Muscle of leg (tissue), 3 donors: ENCODE measurements at regions not wholly inside any gene's neighbourhood (a gene's known extent, or its start where the extent isn't known, plus 50 kb on each side); places are given as distances from the start of the nearest gene placed in this dataset.

ENCODE experiments used
- DNase-seq: peaks from one replicate; pipeline ENCODE4 v3.0.0; 2013
- H3K27ac ChIP-seq: one replicate; pipeline ENCODE4 v1.5.1; 2013; ENCODE audit warnings: mild to moderate bottlenecking, low read length, control low read depth
- H3K27me3 ChIP-seq: one replicate; pipeline ENCODE4 v1.6.1; 2013; ENCODE audit warnings: low read length; ENCODE audit not compliant: control insufficient read depth, insufficient read depth
- H3K36me3 ChIP-seq: one replicate; pipeline ENCODE4 v1.6.1; 2013; ENCODE audit warnings: low read length; ENCODE audit not compliant: control insufficient read depth, insufficient read depth
- H3K4me1 ChIP-seq: one replicate; pipeline ENCODE4 v1.6.1; 2013; ENCODE audit warnings: low read length; ENCODE audit not compliant: control insufficient read depth, insufficient read depth
- H3K4me3 ChIP-seq: one replicate; pipeline ENCODE4 v1.5.1; 2013; ENCODE audit warnings: low read length, control low read depth
- H3K9me3 ChIP-seq: replicated peaks from 2 replicates; pipeline ENCODE4 v1.6.1; 2013; ENCODE audit warnings: low read depth, low read length; ENCODE audit not compliant: control insufficient read depth
- WGBS: methylation state at CpG from one replicate; pipeline ENCODE4 v1.1.5; 2013; ENCODE audit warnings: missing lambda C conversion rate; ENCODE audit not compliant: insufficient coverage; 5-methylcytosine and 5-hydroxymethylcytosine counted together

DNA sequence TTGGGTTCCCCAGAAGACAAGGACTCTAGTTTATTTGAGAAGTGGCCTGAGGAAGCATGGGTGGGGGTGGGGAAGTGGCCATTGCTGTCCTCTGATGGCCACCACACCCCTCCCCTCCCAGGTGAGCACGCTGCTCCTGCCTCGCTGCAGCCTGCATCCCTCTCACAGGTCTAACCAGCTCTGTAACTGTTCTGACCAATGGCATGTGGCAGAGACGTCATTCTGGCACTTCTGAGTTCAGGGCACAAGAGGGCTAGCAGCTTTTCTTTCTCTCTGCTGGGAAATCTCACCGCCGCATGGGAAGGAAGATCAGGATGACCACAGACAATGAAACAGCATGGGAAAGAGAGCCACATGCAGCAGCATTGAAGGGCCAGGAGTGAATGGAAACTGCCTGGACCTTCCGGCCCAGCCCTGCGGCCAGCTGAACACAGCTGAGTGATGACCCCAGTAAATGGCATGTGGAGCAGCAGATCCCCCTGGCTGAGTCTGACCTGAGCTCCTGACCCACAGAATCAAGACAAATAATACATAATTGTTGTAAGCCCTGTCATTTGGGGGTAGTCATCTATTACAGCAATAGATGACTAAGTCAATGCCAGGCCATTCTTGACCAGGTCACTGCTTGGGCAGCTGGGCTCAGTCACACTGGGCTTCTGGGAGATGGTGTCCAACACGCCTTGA lies 179.8 kb downstream of the LINC00237 start:
- 63% methylated on average over 5 of the region's 8 CpGs for WGBS
- Histone ChIP-seq H3K36me3 (no peaks in the 10 kb centered on the region), H3K9me3 (no peaks in the 10 kb centered on the region), H3K4me1 (no peaks in the 10 kb centered on the region), H3K27ac (no peak overlapping the region), H3K4me3 (no peak overlapping the region), H3K27me3 (peaks cover 2% of the 10 kb centered on the region)
- DNase-seq: no peak

DNA sequence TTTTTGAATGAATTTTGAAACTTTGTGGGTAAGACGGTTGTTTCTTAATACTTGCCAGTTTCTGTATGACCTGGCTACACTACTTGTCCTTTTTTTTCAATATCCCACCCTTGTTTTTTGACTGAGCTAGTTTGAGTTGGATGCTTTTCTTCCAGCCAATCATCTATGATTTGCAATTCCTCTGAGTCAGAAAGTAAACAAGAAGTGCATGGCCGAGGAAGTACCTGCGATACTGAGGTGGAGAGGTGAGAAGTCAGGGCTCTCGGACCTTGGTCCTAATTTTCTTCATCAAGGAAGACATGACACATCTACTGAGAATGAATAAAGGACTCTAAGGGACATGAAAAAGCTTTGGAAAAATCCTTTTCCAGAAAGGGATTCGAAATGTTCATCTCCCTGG lies 185.7 kb downstream of the LINC00237 start:
- no CpG with 5 or more reads among the region's 5 CpGs for WGBS
- no peak overlapping the region for H3K27ac ChIP-seq
- H3K4me1 ChIP-seq: no peaks in the 10 kb centered on the region
- no peak overlapping the region for H3K4me3 ChIP-seq
- H3K27me3 ChIP-seq: no peaks in the 10 kb centered on the region
- no peak for DNase-seq
- no peaks in the 10 kb centered on the region for H3K36me3 ChIP-seq
- H3K9me3 ChIP-seq: peaks cover 3% of the 10 kb centered on the region

DNA sequence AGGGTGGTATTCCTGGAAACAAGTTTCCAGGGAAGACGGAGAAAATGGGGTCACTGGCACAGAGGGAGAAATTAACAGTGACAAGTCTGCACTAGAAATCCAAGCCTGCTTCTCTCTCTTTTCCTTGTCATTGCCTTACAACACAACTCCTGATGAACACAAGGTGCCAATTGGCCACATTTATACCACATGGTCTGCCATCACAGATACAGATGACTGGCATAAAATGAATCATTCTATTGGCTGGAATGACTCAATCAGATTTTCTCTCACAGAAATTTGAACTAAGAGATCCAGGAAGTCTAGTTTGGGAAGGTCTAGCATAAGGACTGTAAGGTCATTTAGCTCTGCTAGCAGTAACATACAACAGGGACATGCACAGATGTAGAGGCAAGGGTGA lies 190.3 kb downstream of the LINC00237 start:
- Histone ChIP-seq H3K9me3 (peaks cover 3% of the 10 kb centered on the region), H3K4me3 (no peak overlapping the region), H3K27ac (no peak overlapping the region), H3K36me3 (no peaks in the 10 kb centered on the region), H3K4me1 (no peaks in the 10 kb centered on the region), H3K27me3 (peaks cover 3% of the 10 kb centered on the region)
- no CpG with 5 or more reads among the region's 1 CpG for WGBS
- DNase-seq: no peak

DNA sequence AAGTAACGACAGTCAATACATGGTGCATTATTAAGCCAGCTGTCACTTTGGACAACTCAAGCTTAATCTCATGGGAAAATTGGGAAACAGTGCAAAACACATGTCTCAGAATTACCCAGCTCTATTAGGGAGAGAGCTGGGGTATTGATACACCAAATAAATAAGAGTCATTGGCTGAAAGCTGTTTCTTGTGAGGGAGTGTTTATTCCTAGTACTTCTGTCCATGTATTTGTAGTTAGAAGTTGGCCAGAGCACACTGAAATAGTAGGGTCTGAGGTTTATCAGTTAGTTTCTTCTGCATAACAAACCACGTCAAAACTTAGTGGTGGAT lies 192.0 kb upstream of the RALGAPA2 start:
- no peaks in the 10 kb centered on the region for H3K27me3 ChIP-seq
- no peak overlapping the region for H3K4me3 ChIP-seq
- no peak for DNase-seq
- no peaks in the 10 kb centered on the region for H3K4me1 ChIP-seq
- no peaks in the 10 kb centered on the region for H3K36me3 ChIP-seq
- no peak overlapping the region for H3K27ac ChIP-seq
- no peaks in the 10 kb centered on the region for H3K9me3 ChIP-seq
- 71% methylated on average over 1 of the region's 2 CpGs for WGBS

GRCh38 chr20:20903773-20904500 lies 191.5 kb upstream of the RALGAPA2 start:
- WGBS: 100% methylated on average over 1 of the region's 2 CpGs
- Histone ChIP-seq H3K27me3 (no peaks in the 10 kb centered on the region), H3K4me3 (no peak overlapping the region), H3K27ac (no peak overlapping the region), H3K36me3 (no peaks in the 10 kb centered on the region), H3K4me1 (no peaks in the 10 kb centered on the region), H3K9me3 (no peaks in the 10 kb centered on the region)
- no peak for DNase-seq

DNA sequence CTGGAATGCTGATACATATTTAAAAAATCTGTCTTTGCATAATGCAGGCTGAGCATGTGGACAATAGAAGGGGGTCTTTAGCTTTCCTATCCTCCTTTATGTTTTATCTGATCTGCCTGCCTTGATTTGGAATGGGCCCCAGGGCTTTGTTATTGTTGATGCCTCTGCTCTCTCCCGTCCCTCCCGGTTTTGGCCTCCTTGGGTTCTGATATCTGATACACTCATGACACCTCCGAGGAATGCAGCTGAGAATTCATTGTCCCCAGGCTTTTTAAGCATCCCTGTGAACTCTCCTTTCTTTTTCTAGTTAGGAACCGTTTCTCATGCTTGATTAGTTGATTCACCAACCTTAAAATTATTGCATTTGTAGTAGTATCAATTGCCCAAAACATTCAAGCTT lies 185.5 kb upstream of the RALGAPA2 start:
- Histone ChIP-seq H3K36me3 (no peaks in the 10 kb centered on the region), H3K27ac (no peak overlapping the region), H3K4me3 (no peak overlapping the region), H3K9me3 (no peaks in the 10 kb centered on the region), H3K4me1 (peaks cover 6% of the 10 kb centered on the region), H3K27me3 (no peaks in the 10 kb centered on the region)
- 29% methylated on average over 2 of the region's 4 CpGs for WGBS
- DNase-seq: no peak

DNA sequence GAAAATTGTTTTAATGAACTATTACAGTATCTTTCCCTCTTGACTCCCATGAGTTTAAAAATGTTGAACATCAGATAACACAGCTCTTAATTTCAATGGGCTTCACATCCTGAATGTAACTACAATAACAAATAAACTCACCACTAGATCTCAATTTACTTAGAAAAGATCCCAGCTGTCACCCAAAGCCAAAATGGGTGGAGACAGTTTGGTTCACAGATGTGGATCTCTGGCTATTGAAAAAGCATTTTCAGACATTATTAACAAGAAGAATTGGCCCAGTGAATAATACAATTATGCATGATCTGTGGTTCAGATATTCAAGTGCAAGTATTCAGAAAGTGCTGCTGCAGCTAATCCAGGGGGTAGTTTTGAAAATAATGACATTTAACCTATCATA lies 184.7 kb upstream of the RALGAPA2 start:
- Histone ChIP-seq H3K27ac (no peak overlapping the region), H3K4me3 (no peak overlapping the region), H3K9me3 (no peaks in the 10 kb centered on the region), H3K4me1 (peaks cover 7% of the 10 kb centered on the region), H3K27me3 (no peaks in the 10 kb centered on the region), H3K36me3 (no peaks in the 10 kb centered on the region)
- DNase-seq: peak; percentile 84

- Histone ChIP-seq H3K4me1 (peaks cover 11% of the 10 kb centered on the region), H3K27ac (no peak overlapping the region), H3K27me3 (no peaks in the 10 kb centered on the region), H3K36me3 (no peaks in the 10 kb centered on the region), H3K4me3 (no peak overlapping the region), H3K9me3 (no peaks in the 10 kb centered on the region)
- peak; percentile 79 for DNase-seq
- 38% methylated on average over 2 of the region's 3 CpGs for WGBS
Observed at GRCh38 chr20:20896606-20897005, 184.2 kb upstream of the RALGAPA2 start.

DNA sequence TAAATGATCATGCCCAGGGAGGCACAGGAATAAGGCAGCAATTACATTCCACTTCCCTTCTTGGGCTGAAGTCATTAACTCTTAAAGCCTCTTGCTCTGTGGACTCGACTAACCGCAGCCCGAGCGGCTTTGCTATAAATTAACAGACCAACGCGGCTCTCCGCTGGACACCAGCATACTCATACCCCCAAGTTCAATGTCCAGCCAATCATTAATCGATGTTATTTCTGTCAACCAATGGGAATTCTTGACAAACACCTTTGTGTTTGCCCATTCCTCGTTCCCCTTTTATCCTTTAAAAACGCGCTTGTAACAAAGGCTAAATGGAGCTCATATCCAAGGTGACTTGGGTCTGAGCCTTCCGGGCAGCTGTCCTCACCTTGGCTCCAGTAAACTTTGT lies 183.1 kb upstream of the RALGAPA2 start:
- WGBS: 93% methylated on average over 11 of the region's 12 CpGs
- Histone ChIP-seq H3K36me3 (no peaks in the 10 kb centered on the region), H3K9me3 (no peaks in the 10 kb centered on the region), H3K27me3 (no peaks in the 10 kb centered on the region), H3K27ac (no peak overlapping the region), H3K4me1 (peaks cover 15% of the 10 kb centered on the region), H3K4me3 (no peak overlapping the region)
- no peak for DNase-seq

DNA sequence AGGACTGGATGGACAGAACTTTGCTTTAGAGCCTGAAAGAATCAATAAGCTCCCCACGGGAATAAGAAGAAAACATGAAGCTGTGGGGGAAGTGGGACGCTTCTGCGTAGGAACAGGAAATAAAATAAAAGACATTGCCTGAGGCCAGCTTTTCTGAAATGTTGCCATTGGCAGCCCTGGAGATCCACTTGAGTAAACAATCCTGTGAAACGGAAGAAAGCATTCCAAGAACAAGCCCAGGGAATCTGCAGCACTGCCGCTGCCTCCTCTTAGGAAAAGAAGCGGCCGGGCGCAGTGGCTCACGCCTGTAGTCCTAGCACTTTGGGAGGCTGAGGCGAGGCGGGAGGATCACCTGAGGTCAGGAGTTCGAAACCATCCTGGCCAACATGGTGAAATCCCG lies 182.3 kb upstream of the RALGAPA2 start:
- Histone ChIP-seq H3K4me3 (no peak overlapping the region), H3K4me1 (peaks cover 15% of the 10 kb centered on the region), H3K27me3 (no peaks in the 10 kb centered on the region), H3K27ac (no peak overlapping the region), H3K36me3 (no peaks in the 10 kb centered on the region), H3K9me3 (no peaks in the 10 kb centered on the region)
- WGBS: 32% methylated on average over 6 of the region's 13 CpGs
- DNase-seq: peak; percentile 90
